ENCODE measurements at regions not wholly inside any gene's neighbourhood (a gene's known extent, or its start where the extent isn't known, plus 50 kb on each side); places are given as distances from the start of the nearest gene placed in this dataset.

- ChIA-PET CTCF (no interaction called here), POLR2A (no interaction called here)
- no peak for DNase-seq (ENCODE audit: extremely low spot score)
- no peak for TF ChIP-seq CTCF (IDR thresholded peaks at IDR 0.05; ENCODE audit: control extremely low read depth, extremely low read depth, low read depth, missing control alignments)
These were observed 82.3 kb upstream of the NRG3 start for GRCh38 chr10:81792729-81793128.

GRCh38 chr10:81806842-81807241 is 68.2 kb upstream of the NRG3 start:
- POLR2A ChIA-PET, result no interaction called here
- DNase-seq (ENCODE audit: extremely low spot score), result no peak
- CTCF ChIA-PET, result no interaction called here
- TF ChIP-seq CTCF (IDR thresholded peaks at IDR 0.05; ENCODE audit: control extremely low read depth, extremely low read depth, low read depth, missing control alignments), result no peak

GRCh38 chr10:81814842-81815241 is 60.2 kb upstream of the NRG3 start:
- no peak for DNase-seq (ENCODE audit: extremely low spot score)
- CTCF ChIA-PET, result no interaction called here
- no peak for TF ChIP-seq CTCF (IDR thresholded peaks at IDR 0.05; ENCODE audit: control extremely low read depth, extremely low read depth, low read depth, missing control alignments)
- POLR2A ChIA-PET, result no interaction called here

- ChIA-PET POLR2A (no interaction called here), CTCF (no interaction called here)
- TF ChIP-seq CTCF (IDR thresholded peaks at IDR 0.05; ENCODE audit: control extremely low read depth, extremely low read depth, low read depth, missing control alignments), result no peak
- DNase-seq (ENCODE audit: extremely low spot score), result no peak
These were observed 57.3 kb upstream of the NRG3 start for GRCh38 chr10:81817596-81818170.

- CTCF ChIA-PET, result no interaction called here
- POLR2A ChIA-PET, result no interaction called here
- no peak for TF ChIP-seq CTCF (IDR thresholded peaks at IDR 0.05; ENCODE audit: control extremely low read depth, extremely low read depth, low read depth, missing control alignments)
- no peak for DNase-seq (ENCODE audit: extremely low spot score)
These were observed 54.6 kb upstream of the NRG3 start for GRCh38 chr10:81820418-81820817.

All from GM10248 (cell line).